GM18505 (cell line): ENCODE measurements at regions not wholly inside any gene's neighbourhood (a gene's known extent, or its start where the extent isn't known, plus 50 kb on each side); places are given as distances from the start of the nearest gene placed in this dataset.

Source experiments
- ATAC-seq: cut with Tn5 transposase; IDR thresholded peaks from one replicate; pipeline ENCODE4 v1.9.1; 2021; ENCODE audit not compliant: unreplicated experiment
- POLR2A ChIP-seq: IDR thresholded peaks from 4 replicates; pipeline ENCODE4 v1.6.1; 2011; ENCODE audit warnings: borderline replicate concordance; ENCODE audit not compliant: insufficient read depth, insufficient read length; ENCODE audit errors: extremely low read depth

- no peak for TF ChIP-seq POLR2A
- ATAC-seq: no peak
These were observed 77.8 kb upstream of the ZNF618 start for GRCh38 chr9:113798062-113799030.

DNA sequence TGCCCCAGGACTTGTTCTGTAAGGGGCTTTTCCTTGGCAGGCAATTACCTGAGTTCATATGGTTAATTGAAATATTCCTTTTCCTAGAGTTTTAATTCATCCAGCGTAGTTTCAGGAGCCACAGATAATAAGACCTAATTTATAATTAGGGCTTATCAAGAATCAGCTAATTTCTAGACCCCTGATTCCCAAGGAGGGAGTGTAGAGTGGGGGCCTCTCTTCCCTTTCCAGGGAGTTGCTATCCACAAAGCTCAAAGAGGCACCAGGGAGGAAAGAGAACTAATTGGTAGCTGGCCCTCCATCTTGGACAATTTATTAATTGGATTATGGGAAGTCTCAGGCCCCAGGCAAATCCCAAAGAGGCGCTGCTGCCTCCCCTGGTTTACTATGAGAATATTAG, 75.8 kb upstream of the ZNF618 start:
- ATAC-seq: no peak
- no peak for TF ChIP-seq POLR2A

GRCh38 chr9:113803811-113804589, 72.1 kb upstream of the ZNF618 start:
- no peak for ATAC-seq
- TF ChIP-seq POLR2A: no peak

GRCh38 chr9:113805486-113806132, 70.5 kb upstream of the ZNF618 start:
- TF ChIP-seq POLR2A: no peak
- ATAC-seq: no peak

DNA sequence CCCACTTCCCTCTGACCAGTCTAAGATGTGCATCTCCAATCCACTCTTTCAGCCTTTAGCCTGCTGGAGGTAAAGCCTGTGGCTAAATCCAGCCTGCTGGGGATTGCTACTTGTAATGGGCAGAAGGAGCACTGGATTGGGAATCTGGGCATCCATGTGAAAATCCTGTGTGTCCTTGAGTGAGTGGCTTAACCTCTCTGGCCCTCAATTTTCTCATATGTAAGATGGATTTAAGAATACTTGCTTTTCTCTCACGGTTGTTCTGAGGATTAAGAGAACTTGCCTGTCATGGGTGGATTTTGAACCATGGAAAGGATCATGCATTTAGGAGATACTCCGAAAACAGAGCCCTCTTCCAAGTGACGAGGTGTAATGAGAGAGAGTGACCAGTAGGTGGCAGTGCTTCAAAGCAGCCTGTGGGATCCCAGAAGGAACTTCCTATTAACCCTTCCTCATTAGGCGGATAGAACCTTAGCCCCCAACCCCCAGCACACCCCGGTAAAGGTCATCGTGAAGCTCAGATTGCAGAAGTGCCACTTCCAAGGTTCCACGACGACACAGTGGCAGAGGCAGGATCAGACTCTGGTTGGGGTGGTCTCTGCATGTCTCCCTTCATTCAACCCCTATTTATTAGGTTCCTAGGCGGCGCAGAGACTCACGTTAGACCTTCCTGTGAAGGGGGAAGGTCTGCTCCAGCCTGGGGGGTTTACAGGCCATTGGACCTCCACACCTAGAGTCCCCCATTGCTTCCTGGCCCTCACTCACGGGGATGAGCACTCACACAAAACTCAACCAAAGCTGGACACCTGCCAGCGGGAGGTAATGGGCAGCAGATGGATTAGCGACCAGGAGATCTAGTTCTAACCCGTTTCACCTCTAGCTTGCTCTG, 68.7 kb upstream of the ZNF618 start:
- TF ChIP-seq POLR2A: no peak
- ATAC-seq: no peak

DNA sequence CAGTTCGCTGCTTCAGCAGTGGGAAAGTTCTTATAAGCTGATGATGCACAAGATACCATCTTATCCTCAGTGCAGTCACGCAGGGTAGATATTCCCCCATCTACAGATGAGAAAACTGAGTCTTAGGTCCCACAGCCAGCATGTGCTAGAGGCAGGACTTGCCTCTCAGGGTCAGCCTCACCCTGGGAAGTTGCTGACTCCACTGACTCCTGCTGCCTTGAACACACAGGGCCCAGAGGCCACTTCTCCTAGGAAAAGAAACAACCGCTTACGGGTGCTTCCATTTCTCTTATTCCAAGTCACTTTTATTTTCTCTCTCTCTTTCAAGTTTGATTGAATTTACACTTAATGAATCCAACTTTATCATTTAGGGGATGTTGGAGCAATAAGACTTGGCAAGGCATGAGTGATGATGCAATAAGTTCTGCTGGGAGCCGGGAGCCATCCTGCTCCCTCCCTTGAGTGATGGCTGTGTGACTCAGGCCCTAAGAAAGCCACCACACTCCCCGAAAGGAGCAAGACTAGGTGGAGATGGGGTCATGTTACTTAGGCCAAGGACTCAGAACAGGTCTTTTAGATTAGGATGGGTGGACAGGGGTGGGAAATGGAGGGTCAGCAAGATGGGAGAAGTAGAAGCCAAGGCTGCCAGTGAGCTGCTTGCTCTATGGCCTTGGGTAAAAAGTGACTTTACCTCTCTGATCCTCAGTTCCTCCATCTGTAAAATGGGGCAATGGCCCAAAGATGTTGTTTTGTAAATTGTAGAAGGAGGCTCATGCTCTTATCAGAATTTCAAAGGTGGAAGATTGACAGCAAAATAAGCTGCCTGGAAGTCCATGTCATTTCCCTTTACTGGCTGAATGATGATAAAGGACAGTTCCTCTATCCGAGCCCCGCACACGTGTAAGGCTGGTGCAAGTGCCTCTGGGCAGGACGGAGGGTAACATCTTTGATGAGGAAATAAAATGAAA, 67.4 kb upstream of the ZNF618 start:
- no peak for ATAC-seq
- TF ChIP-seq POLR2A: no peak

DNA sequence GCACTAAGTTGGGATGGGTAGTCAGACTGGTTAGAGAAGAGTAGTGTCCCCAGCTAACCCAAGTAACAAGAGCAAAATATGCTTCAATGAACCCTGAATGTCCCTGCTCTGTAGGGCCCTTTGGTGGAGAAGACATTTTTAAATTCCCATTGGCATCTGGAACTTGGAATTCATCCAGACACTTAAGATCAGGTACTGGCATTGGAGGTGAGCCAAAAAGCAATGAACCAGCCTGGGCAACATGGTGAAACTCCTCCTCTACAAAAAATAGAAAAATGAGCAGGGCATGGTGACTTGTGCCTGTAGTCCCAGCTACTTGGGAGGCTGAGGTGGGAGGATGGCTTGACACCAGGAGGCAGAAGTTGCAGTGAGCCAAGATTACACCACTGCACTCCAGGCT, 58.9 kb upstream of the ZNF618 start:
- no peak for ATAC-seq
- no peak for TF ChIP-seq POLR2A

- TF ChIP-seq POLR2A: no peak
- ATAC-seq: no peak
These were observed 57.7 kb upstream of the ZNF618 start for GRCh38 chr9:113818391-113818790.

DNA sequence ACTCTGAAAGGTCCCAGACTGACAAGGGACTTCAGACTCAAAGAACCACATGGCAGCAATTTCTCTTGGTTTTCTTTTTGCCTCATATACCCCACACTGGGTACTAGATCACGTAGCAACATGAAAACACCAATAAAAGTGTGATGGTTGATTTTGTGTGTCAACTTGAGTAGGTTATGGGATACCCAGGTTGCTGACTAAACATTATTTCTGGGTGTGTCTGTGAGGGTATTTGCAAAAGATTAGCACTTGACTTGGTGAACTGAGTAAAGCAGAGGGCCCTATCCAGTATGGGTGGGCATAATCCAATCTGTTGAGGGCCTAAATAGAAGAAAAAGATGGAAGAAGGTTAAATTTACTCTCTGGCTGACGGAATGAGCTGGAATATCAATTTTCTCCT, 53.8 kb upstream of the ZNF618 start:
- no peak for TF ChIP-seq POLR2A
- ATAC-seq: no peak

GRCh38 chr9:113823421-113823820, 52.7 kb upstream of the ZNF618 start:
- ATAC-seq: no peak
- TF ChIP-seq POLR2A: no peak
